Neuronal stem cell (in vitro differentiated cells): ENCODE measurements at regions not wholly inside any gene's neighbourhood (a gene's known extent, or its start where the extent isn't known, plus 50 kb on each side); places are given as distances from the start of the nearest gene placed in this dataset.

Experiments
- DNase-seq: peaks from one replicate; pipeline ENCODE4 v3.0.0-alpha.2; 2013; ENCODE audit warnings: low spot score
- H2AFZ ChIP-seq: one replicate; pipeline ENCODE4 v1.6.1; 2013; ENCODE audit warnings: mild to moderate bottlenecking, low read length, inconsistent platforms
- H2AK5ac ChIP-seq: 2 replicates; pipeline ENCODE4 v1.6.1; 2013; ENCODE audit warnings: low read depth, mild to moderate bottlenecking, inconsistent platforms, low read length, moderate library complexity, mixed read lengths
- H2BK120ac ChIP-seq: 2 replicates; pipeline ENCODE4 v1.6.1; 2013; ENCODE audit warnings: low read depth, mild to moderate bottlenecking, inconsistent platforms, low read length, moderate library complexity, mixed read lengths
- H2BK12ac ChIP-seq: one replicate; pipeline ENCODE4 v1.6.1; 2013; ENCODE audit warnings: low read length, inconsistent platforms
- H2BK15ac ChIP-seq: 2 replicates; pipeline ENCODE4 v1.6.1; 2013; ENCODE audit warnings: mild to moderate bottlenecking, low read length, inconsistent platforms, mixed read lengths
- H2BK5ac ChIP-seq: one replicate; pipeline ENCODE4 v1.6.1; 2013; ENCODE audit warnings: inconsistent platforms, mild to moderate bottlenecking, low read length, moderate library complexity
- H3K14ac ChIP-seq: one replicate; pipeline ENCODE4 v1.6.1; 2013; ENCODE audit warnings: low read length, inconsistent platforms
- H3K18ac ChIP-seq: 2 replicates; pipeline ENCODE4 v1.6.1; 2013; ENCODE audit warnings: low read length, inconsistent platforms
- H3K23ac ChIP-seq: 2 replicates; pipeline ENCODE4 v1.6.1; 2013; ENCODE audit warnings: low read depth, mild to moderate bottlenecking, mixed read lengths, low read length, inconsistent platforms; ENCODE audit not compliant: poor library complexity
- H3K27ac ChIP-seq: replicated peaks from 3 replicates; pipeline ENCODE4 v1.5.1; 2013; ENCODE audit warnings: low read length, inconsistent platforms
- H3K27me3 ChIP-seq, 3 experiments: 2 replicates each; pipeline ENCODE4 v1.6.1; 2013; ENCODE audit warnings: low read length in 3 of 3, mild to moderate bottlenecking in 2 of 3, inconsistent platforms in 1 of 3, low read depth in 1 of 3, mixed read lengths in 1 of 3, moderate library complexity in 1 of 3; ENCODE audit not compliant: control insufficient read depth in 3 of 3, insufficient read depth in 3 of 3
- H3K36me3 ChIP-seq, 2 donors: replicated peaks in 1 of 2; 2 replicates each; pipeline ENCODE4 v1.6.1; 2013; ENCODE audit warnings: low read length in 2 of 2; ENCODE audit not compliant: control insufficient read depth in 2 of 2, insufficient read depth in 2 of 2
- H3K4ac ChIP-seq: 2 replicates; pipeline ENCODE4 v1.6.1; 2013; ENCODE audit warnings: inconsistent platforms, mild to moderate bottlenecking, low read length, moderate library complexity
- H3K4me1 ChIP-seq, 2 donors: 1 replicate in 1 of 2; 2 replicates in 1 of 2; pipeline ENCODE4 v1.6.1; 2013; ENCODE audit warnings: low read length in 2 of 2, low read depth in 1 of 2; ENCODE audit not compliant: control insufficient read depth in 2 of 2, insufficient read depth in 1 of 2
- H3K4me2 ChIP-seq: one replicate; pipeline ENCODE4 v1.6.1; 2013; ENCODE audit warnings: mild to moderate bottlenecking, low read length, inconsistent platforms; ENCODE audit not compliant: insufficient read depth, poor library complexity, severe bottlenecking
- H3K4me3 ChIP-seq, 2 donors: 2 replicates each; pipeline ENCODE4 v1.5.1; 2013; ENCODE audit warnings: low read length in 2 of 2, mild to moderate bottlenecking in 2 of 2, inconsistent platforms in 1 of 2, moderate library complexity in 1 of 2
- H3K79me1 ChIP-seq: one replicate; pipeline ENCODE4 v1.6.1; 2013; ENCODE audit warnings: low read depth, mild to moderate bottlenecking, inconsistent platforms, low read length, moderate library complexity
- H3K9ac ChIP-seq: one replicate; pipeline ENCODE4 v1.6.1; 2013; ENCODE audit warnings: mild to moderate bottlenecking, low read depth, low read length, inconsistent platforms; ENCODE audit not compliant: poor library complexity
- H3K9me3 ChIP-seq, 2 donors: replicated peaks in 1 of 2; 2 replicates each; pipeline versions ENCODE3 to v1.6.1; 2013; ENCODE audit warnings: low read length in 2 of 2, mild to moderate bottlenecking in 2 of 2, inconsistent platforms in 1 of 2, low read depth in 1 of 2, mixed read lengths in 1 of 2, moderate library complexity in 1 of 2; ENCODE audit not compliant: control insufficient read depth in 2 of 2, insufficient read depth in 1 of 2
- H4K8ac ChIP-seq: one replicate; pipeline ENCODE4 v1.6.1; 2013; ENCODE audit warnings: low read depth, mild to moderate bottlenecking, inconsistent platforms, low read length, moderate library complexity
- H4K91ac ChIP-seq: one replicate; pipeline ENCODE4 v1.6.1; 2013; ENCODE audit warnings: low read length, low read depth, mild to moderate bottlenecking, inconsistent platforms; ENCODE audit not compliant: poor library complexity
- WGBS, 2 donors: extraction: QIAGEN DNeasy Blood & Tissue Kit; methylation state at CpG; one replicate each; pipeline ENCODE4 v1.1.7; 2013; ENCODE audit warnings: missing lambda C conversion rate in 2 of 2, mixed read lengths in 1 of 2; ENCODE audit not compliant: insufficient read length in 2 of 2, insufficient replicate concordance in 1 of 2; ENCODE audit errors: extremely low coverage in 2 of 2; 5-methylcytosine and 5-hydroxymethylcytosine counted together

- H3K4me2 ChIP-seq, result no peak overlapping the region
- no peak overlapping the region for H3K4ac ChIP-seq
- no peak overlapping the region for H3K18ac ChIP-seq
- no peak overlapping the region for H3K27ac ChIP-seq
- H3K79me1 ChIP-seq, result no peaks in the 10 kb centered on the region
- H2BK5ac ChIP-seq, result no peak overlapping the region
- no peak overlapping the region for H3K4me3 ChIP-seq
- DNase-seq, result no peak
- no peak overlapping the region for H2BK15ac ChIP-seq
- H2BK12ac ChIP-seq, result no peak overlapping the region
- H3K9me3 ChIP-seq, result peaks cover 0 to 3% of the 10 kb centered on the region in 2 donors
- H4K91ac ChIP-seq, result no peak overlapping the region
- H2BK120ac ChIP-seq, result no peak overlapping the region
- no peak overlapping the region for H2AFZ ChIP-seq
- peaks cover 0 to 2% of the 10 kb centered on the region in 2 donors for H3K36me3 ChIP-seq
- WGBS, 2 donors, result no CpG with 5 or more reads among the region's 2 CpGs
- H3K4me1 ChIP-seq, result no peaks in the 10 kb centered on the region
- no peak overlapping the region for H2AK5ac ChIP-seq
- H3K14ac ChIP-seq, result no peak overlapping the region
- H3K23ac ChIP-seq, result no peak overlapping the region
- H4K8ac ChIP-seq, result no peak overlapping the region
- H3K9ac ChIP-seq, result no peak overlapping the region
- H3K27me3 ChIP-seq, result no peaks in the 10 kb centered on the region
Observed at GRCh38 chr4:64157397-64157796, 251.9 kb downstream of the TECRL start.

- Histone ChIP-seq H4K91ac (no peak overlapping the region), H3K4me1 (peaks cover 0 to 7% of the 10 kb centered on the region in 2 donors), H3K79me1 (no peaks in the 10 kb centered on the region), H3K27me3 (no peaks in the 10 kb centered on the region), H3K14ac (no peak overlapping the region), H3K4ac (no peak overlapping the region), H2AFZ (no peak overlapping the region), H4K8ac (no peak overlapping the region), H2BK120ac (no peak overlapping the region), H3K4me3 (no peak overlapping the region), H3K23ac (no peak overlapping the region), H3K36me3 (peaks cover 0 to 2% of the 10 kb centered on the region in 2 donors), H3K9me3 (peaks cover 0 to 3% of the 10 kb centered on the region in 2 donors), H3K18ac (no peak overlapping the region), H2BK15ac (no peak overlapping the region), H2BK12ac (no peak overlapping the region), H2AK5ac (no peak overlapping the region), H2BK5ac (no peak overlapping the region), H3K9ac (no peak overlapping the region), H3K4me2 (no peak overlapping the region), H3K27ac (no peak overlapping the region)
- DNase-seq, result no peak
Observed at GRCh38 chr4:64156253-64156652, 253.0 kb downstream of the TECRL start.

DNA sequence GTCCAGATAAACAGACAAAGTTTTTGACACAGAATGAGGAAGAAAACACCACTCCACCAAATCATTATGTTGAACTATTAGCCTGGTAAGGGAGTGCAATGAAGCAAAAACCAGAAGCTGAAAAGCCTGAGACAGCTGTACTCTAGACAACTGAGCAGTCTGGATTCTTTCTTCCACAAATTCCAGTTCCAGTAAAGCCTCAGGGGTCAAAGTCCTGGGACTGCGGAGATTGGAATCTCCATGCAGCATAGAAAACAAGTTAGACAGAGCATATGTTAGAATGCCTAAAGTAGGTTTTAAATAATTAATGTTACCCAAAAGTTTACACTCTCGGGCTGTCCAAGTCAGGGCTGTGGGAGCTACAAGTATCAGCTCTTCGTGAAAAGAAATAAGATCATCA is 263.2 kb downstream of the TECRL start:
- Histone ChIP-seq H3K79me1 (no peaks in the 10 kb centered on the region), H2BK12ac (no peak overlapping the region), H2AK5ac (no peak overlapping the region), H2BK120ac (no peak overlapping the region), H3K9me3 (peaks cover 0 to 10% of the 10 kb centered on the region in 2 donors), H4K8ac (no peak overlapping the region), H2AFZ (peak overlapping the region; percentile 62), H4K91ac (no peak overlapping the region), H2BK5ac (no peak overlapping the region), H3K36me3 (no peaks in the 10 kb centered on the region), H3K4me1 (peaks cover 0 to 8% of the 10 kb centered on the region in 2 donors), H3K4me2 (no peak overlapping the region), H3K4me3 (no peak overlapping the region), H3K27ac (no peak overlapping the region), H3K18ac (no peak overlapping the region), H3K27me3 (no peaks in the 10 kb centered on the region), H3K23ac (no peak overlapping the region), H3K9ac (no peak overlapping the region), H3K4ac (no peak overlapping the region), H2BK15ac (no peak overlapping the region), H3K14ac (no peak overlapping the region)
- WGBS, 2 donors, result no CpG with 5 or more reads among the region's 3 CpGs
- no peak for DNase-seq

DNA sequence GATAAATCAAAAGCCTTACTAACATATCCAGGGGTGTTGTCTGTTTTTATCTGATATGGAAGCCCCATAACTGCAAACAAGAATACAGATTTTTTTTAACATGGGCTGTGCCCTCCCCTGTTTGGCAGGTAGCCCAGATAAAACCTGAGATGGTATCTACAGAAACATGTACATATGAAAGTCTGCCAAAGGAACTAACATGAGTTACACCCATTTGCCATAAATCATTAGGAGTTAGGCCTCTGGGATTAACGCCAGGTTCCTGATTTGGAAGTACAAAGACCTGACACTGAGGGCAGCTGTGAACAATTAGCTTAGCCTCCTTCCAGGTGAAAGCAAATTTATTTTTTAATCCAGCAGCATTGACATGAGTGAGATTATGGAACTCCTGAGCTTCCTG is 264.3 kb downstream of the TECRL start:
- Histone ChIP-seq H2BK5ac (no peak overlapping the region), H3K18ac (no peak overlapping the region), H3K27ac (no peak overlapping the region), H3K27me3 (no peaks in the 10 kb centered on the region), H3K9me3 (peaks cover 0 to 10% of the 10 kb centered on the region in 2 donors), H3K4me3 (no peak overlapping the region), H3K79me1 (no peaks in the 10 kb centered on the region), H3K4me2 (no peak overlapping the region), H4K8ac (no peak overlapping the region), H2BK15ac (no peak overlapping the region), H3K4ac (no peak overlapping the region), H3K14ac (no peak overlapping the region), H3K23ac (no peak overlapping the region), H2AFZ (peak overlapping the region; percentile 22), H2BK12ac (no peak overlapping the region), H2AK5ac (no peak overlapping the region), H3K36me3 (no peaks in the 10 kb centered on the region), H2BK120ac (no peak overlapping the region), H3K4me1 (peaks cover 0 to 8% of the 10 kb centered on the region in 2 donors), H4K91ac (no peak overlapping the region), H3K9ac (no peak overlapping the region)
- WGBS, 2 donors, result no CpG with 5 or more reads among the region's 1 CpG
- no peak for DNase-seq
